Osteoblast (primary cell): ENCODE measurements at regions not wholly inside any gene's neighbourhood (a gene's known extent, or its start where the extent isn't known, plus 50 kb on each side); places are given as distances from the start of the nearest gene placed in this dataset.

Experiments used
- DNase-seq: peaks from one replicate; pipeline ENCODE4 v3.0.0; 2011; ENCODE audit warnings: low spot score, mixed read lengths; ENCODE audit not compliant: insufficient read length; ENCODE audit errors: missing footprints
- H2AFZ ChIP-seq: 2 replicates; pipeline ENCODE4 v1.6.0; 2011; ENCODE audit warnings: mild to moderate bottlenecking, low read length
- H3K27ac ChIP-seq: 2 replicates; pipeline ENCODE4 v1.5.1; 2011; ENCODE audit warnings: mild to moderate bottlenecking, low read depth, low read length, moderate library complexity
- H3K27me3 ChIP-seq: 2 replicates; pipeline ENCODE4 v1.6.0; 2012; ENCODE audit warnings: mild to moderate bottlenecking, control low read depth, inconsistent platforms, low read length, moderate library complexity; ENCODE audit not compliant: insufficient read depth
- H3K36me3 ChIP-seq: 2 replicates; pipeline ENCODE4 v1.5.1; 2011; ENCODE audit warnings: mild to moderate bottlenecking, low read length, control low read depth, moderate library complexity; ENCODE audit not compliant: insufficient read depth
- H3K4me1 ChIP-seq: 2 replicates; pipeline ENCODE4 v1.5.1; 2011; ENCODE audit warnings: mild to moderate bottlenecking, low read length, control low read depth, moderate library complexity; ENCODE audit not compliant: insufficient read depth
- H3K4me2 ChIP-seq: 2 replicates; pipeline ENCODE4 v1.6.0; 2011; ENCODE audit warnings: mild to moderate bottlenecking, low read length; ENCODE audit not compliant: insufficient read depth
- H3K4me3 ChIP-seq: fragments of 200-600 bp; sonication (generic); 3 replicates; pipeline ENCODE4 v1.5.1; 2012; ENCODE audit warnings: mild to moderate bottlenecking, low read length, inconsistent platforms; ENCODE audit not compliant: insufficient read depth
- H3K79me2 ChIP-seq: 2 replicates; pipeline ENCODE4 v1.6.0; 2012; ENCODE audit warnings: mild to moderate bottlenecking, low read length, control low read depth, inconsistent platforms; ENCODE audit not compliant: insufficient read depth
- H3K9me3 ChIP-seq: 2 replicates; pipeline ENCODE4 v1.5.1; 2011; ENCODE audit warnings: low read depth, low read length, control low read depth
- H4K20me1 ChIP-seq: 2 replicates; pipeline ENCODE4 v1.6.0; 2012; ENCODE audit warnings: mild to moderate bottlenecking, low read length, control low read depth; ENCODE audit not compliant: insufficient read depth
- CTCF ChIP-seq: IDR thresholded peaks from 2 replicates; pipeline ENCODE4 v1.5.1; 2011; ENCODE audit warnings: mild to moderate bottlenecking, low read depth, low read length, moderate library complexity; ENCODE audit errors: extremely low read depth

GRCh38 chr7:86966916-86967315, 92.5 kb downstream of the ELAPOR2 start:
- no peak overlapping the region for H3K4me3 ChIP-seq
- no peaks in the 10 kb centered on the region for H3K27me3 ChIP-seq
- H3K79me2 ChIP-seq = no peaks in the 10 kb centered on the region
- H3K4me1 ChIP-seq = no peaks in the 10 kb centered on the region
- no peaks in the 10 kb centered on the region for H3K36me3 ChIP-seq
- no peak for DNase-seq
- no peak overlapping the region for H3K4me2 ChIP-seq
- no peak for TF ChIP-seq CTCF
- no peak overlapping the region for H2AFZ ChIP-seq
- no peak overlapping the region for H3K27ac ChIP-seq
- H4K20me1 ChIP-seq = no peaks in the 10 kb centered on the region
- no peaks in the 10 kb centered on the region for H3K9me3 ChIP-seq

DNA sequence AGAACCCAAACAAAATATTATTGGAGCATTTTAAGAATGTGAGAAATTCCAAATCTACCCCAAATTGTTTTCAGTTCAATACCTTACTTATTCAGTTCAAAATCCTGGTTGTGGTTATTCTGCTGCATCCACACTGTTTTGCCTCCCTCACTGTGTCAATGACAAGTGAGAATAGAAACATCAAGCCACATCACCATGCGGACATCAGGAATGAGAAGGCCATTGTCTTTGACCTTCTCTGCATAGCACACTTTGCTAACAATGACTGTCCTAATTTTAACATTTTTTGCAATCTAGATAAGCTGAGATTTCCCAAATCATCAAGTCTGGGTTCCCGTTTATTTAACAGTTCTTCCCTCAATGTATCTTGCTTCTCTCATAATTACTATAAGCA, 93.7 kb downstream of the ELAPOR2 start:
- H3K27ac ChIP-seq = no peak overlapping the region
- no peaks in the 10 kb centered on the region for H3K27me3 ChIP-seq
- no peaks in the 10 kb centered on the region for H3K4me1 ChIP-seq
- H4K20me1 ChIP-seq = no peaks in the 10 kb centered on the region
- peak; percentile 15 for DNase-seq
- H2AFZ ChIP-seq = no peak overlapping the region
- no peaks in the 10 kb centered on the region for H3K9me3 ChIP-seq
- H3K4me2 ChIP-seq = no peak overlapping the region
- H3K36me3 ChIP-seq = no peaks in the 10 kb centered on the region
- H3K79me2 ChIP-seq = no peaks in the 10 kb centered on the region
- no peak overlapping the region for H3K4me3 ChIP-seq
- no peak for TF ChIP-seq CTCF

- TF ChIP-seq CTCF = no peak
- no peak overlapping the region for H3K4me3 ChIP-seq
- no peaks in the 10 kb centered on the region for H3K27me3 ChIP-seq
- no peaks in the 10 kb centered on the region for H3K4me1 ChIP-seq
- H2AFZ ChIP-seq = no peak overlapping the region
- H3K9me3 ChIP-seq = no peaks in the 10 kb centered on the region
- no peaks in the 10 kb centered on the region for H4K20me1 ChIP-seq
- H3K27ac ChIP-seq = no peak overlapping the region
- DNase-seq = no peak
- no peak overlapping the region for H3K4me2 ChIP-seq
- no peaks in the 10 kb centered on the region for H3K36me3 ChIP-seq
- H3K79me2 ChIP-seq = no peaks in the 10 kb centered on the region
These were observed 94.3 kb downstream of the ELAPOR2 start for GRCh38 chr7:86964973-86965726.

- no peak overlapping the region for H3K4me2 ChIP-seq
- no peak overlapping the region for H2AFZ ChIP-seq
- H3K9me3 ChIP-seq = no peaks in the 10 kb centered on the region
- H3K36me3 ChIP-seq = no peaks in the 10 kb centered on the region
- no peak overlapping the region for H3K4me3 ChIP-seq
- DNase-seq = no peak
- H4K20me1 ChIP-seq = no peaks in the 10 kb centered on the region
- no peaks in the 10 kb centered on the region for H3K79me2 ChIP-seq
- no peaks in the 10 kb centered on the region for H3K27me3 ChIP-seq
- no peak overlapping the region for H3K27ac ChIP-seq
- TF ChIP-seq CTCF = no peak
- H3K4me1 ChIP-seq = no peaks in the 10 kb centered on the region
These were observed 95.7 kb downstream of the ELAPOR2 start for GRCh38 chr7:86963599-86964230.
